ENCODE measurements at regions not wholly inside any gene's neighbourhood (a gene's known extent, or its start where the extent isn't known, plus 50 kb on each side); places are given as distances from the start of the nearest gene placed in this dataset.
"Not testable (repeated sequence)": the region's sequence is repeated elsewhere in the genome, so short reads cannot be mapped to it uniquely, and the experiment has no call there.

GRCh38 chr5:53405396-53405795 lies 75.0 kb upstream of the FST start:
- no peaks in the 10 kb centered on the region for H3K4me1 Mint-ChIP-seq
- H3K9me3 Mint-ChIP-seq = no peaks in the 10 kb centered on the region
- H3K36me3 Mint-ChIP-seq (ENCODE audit: low read depth) = no peaks in the 10 kb centered on the region
- no peak for TF ChIP-seq CTCF (IDR thresholded peaks at IDR 0.05; ENCODE audit: unreplicated experiment in 3 of 3)
- no peak overlapping the region for H3K4me3 Mint-ChIP-seq
- H3K27ac Mint-ChIP-seq = no peak overlapping the region
- peaks cover 7% of the 10 kb centered on the region for H3K27me3 Mint-ChIP-seq (ENCODE audit: low read depth)

- no peak for TF ChIP-seq CTCF (IDR thresholded peaks at IDR 0.05; ENCODE audit: unreplicated experiment in 3 of 3)
- no peaks in the 10 kb centered on the region for H3K9me3 Mint-ChIP-seq
- no peaks in the 10 kb centered on the region for H3K36me3 Mint-ChIP-seq (ENCODE audit: low read depth)
- H3K27ac Mint-ChIP-seq = no peak overlapping the region
- no peaks in the 10 kb centered on the region for H3K4me1 Mint-ChIP-seq
- H3K4me3 Mint-ChIP-seq = no peak overlapping the region
- H3K27me3 Mint-ChIP-seq (ENCODE audit: low read depth) = peaks cover 7% of the 10 kb centered on the region
These were observed 73.7 kb upstream of the FST start for GRCh38 chr5:53406630-53407316.

- Mint-ChIP-seq H3K27ac (no peak overlapping the region), H3K4me3 (no peak overlapping the region), H3K9me3 (no peaks in the 10 kb centered on the region), H3K4me1 (no peaks in the 10 kb centered on the region), H3K27me3 (ENCODE audit: low read depth) (peaks cover 7% of the 10 kb centered on the region), H3K36me3 (ENCODE audit: low read depth) (no peaks in the 10 kb centered on the region)
- TF ChIP-seq CTCF (IDR thresholded peaks at IDR 0.05; ENCODE audit: unreplicated experiment in 3 of 3) = no peak
These were observed 73.1 kb upstream of the FST start for GRCh38 chr5:53407373-53407772.

GRCh38 chr5:53411388-53411787 lies 69.0 kb upstream of the FST start:
- TF ChIP-seq CTCF (IDR thresholded peaks at IDR 0.05; ENCODE audit: unreplicated experiment in 3 of 3) = no peak
- Mint-ChIP-seq H3K27ac (no peak overlapping the region), H3K4me3 (no peak overlapping the region)

GRCh38 chr5:53412499-53412898 lies 67.9 kb upstream of the FST start:
- H3K27ac Mint-ChIP-seq; H3K27me3 Mint-ChIP-seq (ENCODE audit: low read depth); H3K4me1 Mint-ChIP-seq; H3K4me3 Mint-ChIP-seq; H3K36me3 Mint-ChIP-seq (ENCODE audit: low read depth): not testable (repeated sequence)
- H3K9me3 Mint-ChIP-seq = peaks cover 11% of the 10 kb centered on the region

More at GRCh38 chr5:53411388-53411787, 69.0 kb upstream of the FST start:
- Mint-ChIP-seq H3K9me3 (peaks cover 11% of the 10 kb centered on the region), H3K27me3 (ENCODE audit: low read depth) (peaks cover 7% of the 10 kb centered on the region), H3K4me1 (no peaks in the 10 kb centered on the region), H3K36me3 (ENCODE audit: low read depth) (no peaks in the 10 kb centered on the region)

- Mint-ChIP-seq H3K27me3 (ENCODE audit: low read depth) (no peaks in the 10 kb centered on the region), H3K9me3 (peaks cover 11% of the 10 kb centered on the region), H3K4me3 (no peak overlapping the region), H3K27ac (no peak overlapping the region), H3K36me3 (ENCODE audit: low read depth) (no peaks in the 10 kb centered on the region), H3K4me1 (peaks cover 5% of the 10 kb centered on the region)
- TF ChIP-seq CTCF (IDR thresholded peaks at IDR 0.05; ENCODE audit: unreplicated experiment in 3 of 3) = no peak
These were observed 64.2 kb upstream of the FST start for GRCh38 chr5:53416144-53416738.

All from nephron (organoid).